IPS DF 19.7 (cell line): ENCODE measurements at regions not wholly inside any gene's neighbourhood (a gene's known extent, or its start where the extent isn't known, plus 50 kb on each side); places are given as distances from the start of the nearest gene placed in this dataset.
"Not testable (repeated sequence)": the region's sequence is repeated elsewhere in the genome, so short reads cannot be mapped to it uniquely, and the experiment has no call there.

Experiments used
- DNase-seq: peaks from one replicate; pipeline ENCODE4 v3.0.0-alpha.2; 2013; ENCODE audit warnings: low read depth, low spot score

DNA sequence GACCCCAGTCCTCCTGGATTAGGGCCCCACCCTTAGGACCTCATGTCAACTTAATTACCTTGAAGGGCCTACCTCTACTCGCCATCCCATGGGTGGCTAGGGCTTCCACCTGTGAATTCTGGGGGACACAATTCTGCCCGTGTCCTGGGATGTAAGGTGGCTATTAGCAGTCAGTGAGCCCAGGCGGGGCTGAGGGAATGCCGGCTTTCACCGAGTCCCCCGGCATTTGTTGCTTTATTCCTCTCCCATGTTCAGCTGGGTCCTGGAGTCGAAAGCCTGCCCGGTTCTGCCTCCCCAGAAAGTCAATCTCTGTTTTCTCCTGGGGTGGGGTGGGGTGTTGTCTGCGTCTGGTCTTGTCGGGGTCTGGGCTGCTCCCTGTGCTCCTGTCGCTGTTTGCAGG is 125.6 kb downstream of the GLRX3 start:
- DNase-seq, result no peak

DNA sequence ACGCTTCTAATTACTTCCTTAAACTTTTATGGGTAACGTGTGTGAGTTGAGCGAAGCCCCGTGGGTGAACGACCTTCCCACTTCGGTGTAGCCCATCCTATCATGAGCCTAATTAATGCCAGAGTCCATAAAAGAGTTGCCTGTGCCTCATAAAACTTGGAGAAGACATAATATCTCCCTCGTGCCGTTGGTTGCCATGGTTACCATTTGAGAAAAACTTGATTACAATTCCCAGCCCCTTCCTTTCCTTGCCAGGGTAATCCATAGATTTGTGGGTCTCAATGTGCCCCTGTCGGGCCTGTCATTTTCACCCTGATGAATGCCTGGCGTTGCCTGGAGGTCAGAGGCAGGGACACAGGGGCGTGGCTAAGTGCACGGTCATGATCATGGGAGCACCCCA is 127.1 kb downstream of the GLRX3 start:
- DNase-seq, result no peak

DNA sequence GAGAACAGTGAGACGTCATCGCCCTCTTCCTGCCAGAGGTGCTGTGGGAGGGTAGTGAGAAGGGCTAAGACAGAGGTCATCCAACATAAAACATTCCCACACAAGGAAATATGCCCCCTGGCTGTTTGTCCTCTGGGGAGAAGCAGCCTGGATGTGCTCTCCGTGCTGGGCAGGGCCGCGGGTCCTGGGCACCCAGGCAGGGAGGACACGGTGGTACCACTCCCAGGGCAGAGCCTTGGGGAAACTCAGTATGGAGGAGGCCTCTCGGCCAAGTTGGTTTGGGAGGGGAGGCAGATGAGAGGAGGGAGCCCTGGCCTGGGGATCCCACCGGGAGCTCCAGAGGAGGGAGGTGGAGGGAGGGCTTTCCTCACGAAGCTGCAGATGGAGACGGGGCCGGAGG is 129.4 kb downstream of the GLRX3 start:
- no peak for DNase-seq

DNA sequence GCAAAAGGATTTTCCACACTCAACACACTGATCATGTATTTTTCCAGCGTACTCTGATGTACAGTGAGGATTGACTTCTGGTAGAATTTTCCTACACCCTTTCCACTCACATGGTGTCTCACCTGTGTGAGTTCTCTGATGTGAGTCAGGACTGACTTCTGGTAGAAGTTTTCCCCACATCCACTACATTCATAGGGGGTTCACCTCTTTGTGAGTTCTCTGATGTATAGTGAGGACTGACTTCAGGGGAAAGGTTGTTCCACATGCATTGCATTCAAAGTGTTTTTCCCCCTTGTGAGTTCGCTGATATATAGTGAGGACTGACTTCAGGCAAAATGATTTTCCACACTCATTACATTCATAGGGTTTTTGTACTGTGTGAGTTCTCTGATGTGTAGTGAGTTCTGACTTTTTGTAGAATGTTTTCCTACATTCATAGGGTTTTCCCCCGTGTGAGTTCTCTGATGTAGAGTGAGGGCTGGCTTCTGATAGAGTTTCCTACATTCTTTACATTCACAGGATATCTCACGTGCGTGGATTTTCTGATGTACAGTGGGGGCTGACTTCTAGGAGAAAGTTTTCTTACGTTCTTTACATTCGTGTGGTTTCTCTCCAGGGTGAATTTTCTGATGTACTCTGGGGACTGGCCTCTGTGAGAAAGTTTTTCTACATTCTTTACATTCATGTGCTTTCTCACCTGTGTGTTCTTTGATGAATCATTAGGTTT is 146.5 kb downstream of the GLRX3 start:
- DNase-seq, result no peak

DNA sequence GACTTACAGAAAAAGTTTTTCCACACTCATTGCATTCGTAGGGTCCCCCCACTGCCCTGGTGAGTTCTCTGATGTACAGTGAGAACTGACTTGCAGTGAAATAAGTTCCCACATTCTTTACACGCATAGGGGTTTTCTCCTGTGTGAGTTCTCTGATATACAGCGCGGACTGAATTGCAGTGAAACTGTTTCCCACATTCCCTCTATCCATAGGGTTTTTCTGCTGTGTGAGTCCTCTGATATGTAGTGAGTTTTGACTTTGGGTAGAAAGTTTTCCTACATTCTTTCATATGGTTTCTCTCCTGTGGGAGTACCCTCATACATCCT is 147.0 kb downstream of the GLRX3 start:
- no peak for DNase-seq

DNA sequence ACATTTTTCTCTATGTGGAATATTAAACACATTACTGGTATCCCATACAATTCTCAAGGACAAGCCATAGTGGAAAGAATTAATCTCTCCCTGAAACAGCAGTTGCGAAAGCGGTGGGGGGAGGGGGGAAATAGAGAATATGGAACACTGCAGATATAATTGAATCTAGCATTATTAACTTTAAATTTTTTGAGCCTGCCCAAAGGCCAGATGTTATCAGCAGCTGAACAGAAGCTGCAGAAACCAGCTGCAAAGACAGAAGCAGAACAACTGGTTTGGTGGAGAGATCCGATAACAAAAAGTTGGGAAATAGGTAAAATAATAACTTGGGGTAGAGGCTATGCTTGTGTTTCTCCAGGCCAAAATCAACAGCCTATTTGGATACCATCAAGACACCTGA is 159.6 kb downstream of the GLRX3 start:
- DNase-seq, result not testable (repeated sequence)

DNA sequence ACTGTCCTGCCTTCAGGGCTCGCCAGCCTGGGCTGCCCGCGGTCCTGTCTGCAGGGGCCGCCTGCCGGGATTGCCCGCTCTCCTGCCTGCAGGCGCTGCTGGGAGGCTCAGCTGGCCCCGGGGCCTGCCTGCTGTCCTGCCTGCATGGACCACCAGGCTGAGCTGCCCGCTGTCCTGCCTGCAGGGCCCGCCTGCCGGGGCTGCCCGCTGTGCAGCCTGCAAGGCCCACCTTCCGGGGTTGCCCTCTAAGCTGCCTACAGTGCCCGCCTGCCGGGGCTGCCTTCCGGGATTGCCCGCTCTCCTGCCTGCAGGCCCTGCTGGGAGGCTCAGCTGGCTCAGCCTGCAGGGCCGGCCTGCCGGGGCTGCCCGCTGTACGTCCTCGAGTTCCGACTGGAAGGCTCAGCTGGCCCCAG is 164.4 kb downstream of the GLRX3 start:
- no peak for DNase-seq

DNA sequence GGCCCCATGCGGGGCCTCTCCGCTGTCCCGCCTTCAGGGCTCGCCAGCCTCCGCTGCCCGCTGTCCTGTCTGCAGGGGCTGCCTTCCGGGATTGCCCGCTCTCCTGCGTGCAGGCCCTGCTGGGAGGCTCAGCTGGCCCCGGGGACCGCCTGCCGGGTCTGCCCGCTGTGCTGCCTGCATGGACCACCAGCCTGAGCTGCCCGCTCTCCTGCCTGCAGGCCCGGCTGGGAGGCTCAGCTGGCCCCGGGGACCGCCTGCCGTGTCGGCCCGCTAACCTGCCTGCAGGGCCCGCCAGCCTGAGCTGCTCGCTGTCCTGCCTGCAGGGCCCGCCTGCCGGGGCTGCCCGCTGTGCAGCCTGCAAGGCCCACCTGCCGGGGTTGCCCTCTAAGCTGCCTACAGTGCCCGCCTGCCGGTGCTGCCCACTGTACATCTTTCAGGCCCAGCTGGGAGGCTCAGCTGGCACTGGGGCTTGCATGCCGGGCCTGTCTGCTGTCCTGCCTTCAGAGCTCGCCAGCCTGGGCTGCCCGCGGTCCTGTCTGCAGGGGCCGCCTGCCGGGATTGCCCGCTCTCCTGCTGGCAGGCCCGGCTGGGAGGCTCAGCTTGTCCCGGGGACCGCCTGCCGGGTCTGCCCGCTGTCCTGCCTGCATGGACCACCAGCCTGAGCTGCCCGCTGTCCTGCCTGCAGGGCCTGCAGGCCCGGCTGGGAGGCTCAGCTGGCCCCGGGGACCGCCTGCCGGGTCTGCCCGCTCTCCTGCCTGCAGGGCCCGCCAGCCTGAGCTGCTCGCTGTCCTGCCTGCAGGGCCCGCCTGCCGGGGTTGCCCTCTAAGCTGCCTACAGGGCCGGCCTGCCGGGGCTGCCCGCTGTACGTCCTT is 165.1 kb downstream of the GLRX3 start:
- DNase-seq, result no peak

DNA sequence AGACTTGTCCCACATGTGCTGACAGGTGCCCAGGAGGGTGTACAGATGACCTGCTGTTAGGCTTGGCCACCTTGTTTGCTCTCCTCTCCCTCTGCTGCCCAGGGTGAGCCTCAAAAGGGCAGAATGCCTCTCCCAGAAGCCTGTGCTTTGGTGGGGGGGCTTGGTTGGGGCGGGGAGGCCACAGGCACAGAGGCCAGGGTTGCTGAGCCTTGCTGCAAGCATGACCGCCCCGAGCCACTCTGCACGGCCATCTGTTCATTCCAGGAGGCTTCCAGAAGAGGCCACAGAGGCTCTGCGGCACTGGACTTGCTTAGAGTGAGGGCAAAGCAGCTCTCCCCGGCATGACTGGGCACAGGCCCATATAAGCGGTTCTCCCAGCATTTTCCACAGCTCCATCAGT is 190.8 kb downstream of the GLRX3 start:
- no peak for DNase-seq

DNA sequence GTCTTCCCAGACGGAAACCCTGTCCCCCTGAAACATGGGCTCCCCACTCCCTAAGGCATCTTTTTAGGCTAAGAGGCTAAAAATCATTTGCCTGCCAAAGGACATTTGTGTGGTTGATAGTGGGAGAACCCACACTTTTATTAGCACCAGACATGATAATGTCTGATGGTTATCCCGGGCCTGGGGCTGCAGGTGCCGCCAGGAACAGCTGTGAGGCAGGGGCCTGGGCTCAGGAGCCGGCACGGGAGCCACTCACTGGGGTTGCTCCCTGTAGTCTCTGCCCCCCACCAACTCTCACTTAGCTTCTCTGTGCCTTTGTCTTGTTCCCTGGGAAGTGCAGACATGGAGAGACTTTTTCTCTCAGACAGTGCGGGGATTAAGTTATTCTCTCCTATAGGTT is 193.6 kb downstream of the GLRX3 start:
- DNase-seq, result no peak

DNA sequence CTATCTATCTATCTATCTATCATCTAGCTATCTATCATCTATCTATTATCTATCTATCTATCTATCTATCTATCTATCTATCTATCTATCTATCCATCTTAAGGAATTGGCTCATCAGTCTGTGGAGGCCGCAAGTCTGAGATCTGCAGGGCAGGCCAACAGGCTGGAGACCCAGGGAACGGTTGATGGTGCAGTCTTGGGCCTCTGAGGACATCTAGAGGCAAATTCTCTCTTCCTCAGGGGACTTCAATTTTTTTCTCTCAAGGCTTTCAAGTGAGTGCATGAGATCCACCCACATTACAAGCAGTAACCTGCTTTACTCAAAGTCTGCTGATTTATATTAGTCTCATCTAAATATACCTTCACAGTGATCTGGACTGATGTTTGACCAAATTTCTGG is 197.0 kb downstream of the GLRX3 start:
- DNase-seq, result no peak

DNA sequence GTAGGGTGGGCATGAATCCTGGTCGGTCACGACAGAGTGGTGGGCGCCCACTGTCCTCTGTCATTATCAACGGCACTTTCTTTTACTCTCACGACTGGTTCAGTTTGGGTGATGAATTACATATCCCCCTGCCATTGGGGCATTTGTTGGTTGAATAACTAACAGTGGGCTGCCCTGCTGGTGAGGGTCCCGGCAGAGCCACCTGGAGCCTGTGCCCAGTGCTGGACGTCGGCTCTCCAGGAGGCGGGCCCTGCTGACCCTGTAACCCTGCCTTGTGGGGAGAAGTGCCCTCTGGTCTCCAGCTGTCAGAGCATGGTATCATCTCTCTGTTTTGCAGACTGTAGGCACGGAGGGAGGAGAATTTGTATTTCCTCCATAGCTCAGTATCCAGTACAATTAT is 199.1 kb downstream of the GLRX3 start:
- DNase-seq, result no peak

DNA sequence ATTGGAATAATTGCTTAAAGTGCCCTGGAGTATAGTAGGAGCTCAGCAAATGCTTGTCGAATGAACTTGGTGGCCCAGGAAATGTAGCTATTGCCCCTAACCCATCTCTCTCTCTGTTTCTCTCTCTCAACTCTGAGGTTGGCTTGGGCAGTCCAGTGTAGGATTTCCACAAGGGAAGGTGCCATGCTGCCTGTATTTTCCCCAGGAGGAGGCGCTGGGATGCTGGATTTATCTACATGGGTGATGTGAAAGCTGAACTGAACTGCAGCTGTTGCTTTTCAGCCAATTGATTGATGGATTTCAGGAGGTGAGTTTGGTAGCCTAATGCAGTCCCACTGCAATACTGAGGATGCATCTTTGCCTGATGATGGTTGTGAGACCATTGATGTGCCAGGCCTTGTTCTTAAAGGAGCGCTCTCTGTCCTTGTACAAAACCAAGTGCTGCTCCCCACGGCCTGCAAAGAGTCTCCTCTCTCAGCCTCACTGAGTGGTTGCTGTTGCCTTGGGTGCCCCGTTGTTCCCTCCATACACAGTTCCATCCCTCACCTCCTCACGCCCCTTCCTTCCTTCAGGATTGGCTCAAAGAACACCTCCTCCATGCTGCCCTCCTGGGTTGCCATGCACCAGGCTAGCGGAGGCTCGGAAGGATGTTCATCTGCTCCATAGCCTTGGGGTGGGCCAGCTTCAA is 200.6 kb downstream of the GLRX3 start:
- no peak for DNase-seq

DNA sequence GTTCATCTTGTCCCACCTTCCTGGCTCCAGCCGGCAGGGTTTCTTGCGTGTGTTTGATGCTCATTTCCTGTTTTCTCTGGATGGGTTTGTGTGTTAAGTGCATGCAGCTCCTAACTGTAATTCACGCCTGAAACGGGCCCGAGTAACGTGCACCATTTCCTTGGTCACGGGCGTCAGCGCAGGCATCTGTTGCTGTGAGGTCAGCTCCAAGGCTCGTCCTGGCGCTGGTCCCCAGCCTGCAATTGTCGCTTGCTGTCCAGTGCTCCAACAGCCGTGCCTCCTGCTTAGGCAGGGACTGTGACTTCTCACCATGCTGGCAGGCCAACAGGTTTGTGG is 201.1 kb downstream of the GLRX3 start:
- DNase-seq, result no peak

DNA sequence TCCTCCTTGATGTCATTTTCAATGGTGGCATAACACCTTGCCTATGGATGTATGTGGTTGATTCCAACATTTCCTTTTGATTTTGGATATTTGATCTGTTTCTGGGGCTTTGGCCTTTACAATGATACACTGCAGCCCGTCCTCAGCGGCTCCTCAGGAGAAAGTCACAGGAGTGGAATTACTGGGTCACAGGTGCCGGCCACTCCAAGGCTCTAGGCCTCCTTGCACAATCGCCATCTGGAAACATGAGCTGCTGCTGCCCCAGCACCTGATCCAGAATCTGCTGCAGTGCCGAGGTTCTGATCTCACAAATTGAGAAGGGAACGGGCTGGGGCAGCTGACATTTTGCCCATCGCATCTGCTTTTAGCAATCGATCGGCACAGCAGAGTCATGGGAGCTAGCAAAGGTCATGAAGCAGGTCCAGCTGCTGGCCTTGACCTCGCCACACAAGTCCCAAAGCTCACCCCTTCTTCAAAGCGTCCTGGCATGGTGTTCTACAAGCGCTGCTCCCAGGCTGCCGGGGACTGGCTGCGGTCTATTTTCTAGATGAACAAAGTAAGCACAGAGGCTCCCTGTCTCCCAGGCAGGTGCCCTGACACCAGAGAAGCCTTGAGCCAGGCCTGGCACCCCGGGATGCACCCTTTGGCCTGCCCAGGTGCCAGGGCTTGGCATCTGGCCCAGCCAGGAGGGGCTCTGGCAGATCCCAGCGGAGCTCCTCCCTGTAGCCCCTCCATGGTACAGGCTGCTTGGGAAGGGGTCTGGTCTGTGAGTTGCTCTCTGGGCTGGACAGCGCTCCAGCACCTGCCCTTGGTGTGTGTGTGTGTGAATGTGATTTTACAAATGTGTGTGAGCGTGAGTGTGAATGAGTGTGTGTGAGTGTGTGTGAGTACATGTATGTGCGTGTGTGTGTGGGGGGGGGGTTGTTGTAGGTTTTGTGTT is 201.8 kb downstream of the GLRX3 start:
- DNase-seq, result no peak

DNA sequence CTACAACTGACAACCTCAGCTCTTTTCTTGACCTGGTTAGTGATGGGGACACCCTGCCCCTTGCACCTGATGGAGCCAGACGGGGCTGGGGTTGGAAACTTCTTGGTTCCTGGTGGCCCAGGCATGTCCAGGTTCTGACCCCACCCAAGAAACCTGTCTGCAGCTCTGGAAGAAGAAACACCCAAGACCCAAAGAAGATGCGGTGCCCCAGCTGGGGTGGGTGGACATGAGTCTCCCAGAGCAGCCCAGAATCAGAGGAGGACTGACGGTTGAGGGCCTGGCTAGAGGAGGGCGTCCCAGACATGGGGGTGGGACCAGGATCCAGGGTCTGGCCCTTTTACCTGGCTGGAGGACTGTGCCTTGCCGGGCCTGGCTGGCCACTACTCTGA is 202.4 kb downstream of the GLRX3 start:
- DNase-seq, result no peak

DNA sequence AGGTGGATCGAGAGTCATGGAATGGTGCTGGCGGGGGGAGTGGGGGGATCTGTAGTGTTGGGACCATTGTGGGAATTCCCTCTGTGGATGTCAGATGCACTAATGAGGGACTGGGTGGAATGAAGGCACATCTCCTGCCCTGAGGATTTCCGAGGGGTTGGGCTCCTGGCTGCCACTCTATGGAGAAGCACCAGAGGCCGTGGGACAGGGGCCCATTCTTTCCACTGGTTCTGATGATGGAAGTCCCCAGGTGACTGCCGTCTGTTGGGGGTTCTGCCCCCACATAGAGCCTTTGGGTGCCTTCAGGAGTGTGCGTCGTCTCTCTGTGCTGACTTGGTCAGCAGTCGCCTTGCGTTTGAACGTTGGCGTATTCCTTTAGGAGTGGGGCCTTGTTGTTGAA is 202.9 kb downstream of the GLRX3 start:
- no peak for DNase-seq

DNA sequence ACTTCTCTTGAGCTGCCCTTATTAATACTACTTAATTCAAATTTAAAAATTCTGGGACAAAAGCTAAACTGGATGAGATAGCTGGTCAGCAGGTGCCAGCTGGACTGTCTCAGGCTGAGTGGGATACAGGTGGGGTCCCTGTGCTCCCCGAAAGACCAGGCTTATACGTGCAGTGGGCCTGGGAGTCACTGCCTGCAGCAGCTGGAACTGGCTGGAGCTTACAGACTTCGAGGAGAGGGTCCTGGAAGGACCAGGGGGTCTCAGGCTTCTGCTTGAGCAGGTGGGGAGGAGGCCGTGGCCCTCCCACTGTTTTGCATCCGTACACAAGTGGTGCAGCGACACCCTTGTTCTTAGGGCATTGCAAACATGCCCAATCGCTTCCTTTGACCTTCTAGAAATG is 203.7 kb downstream of the GLRX3 start:
- no peak for DNase-seq

DNA sequence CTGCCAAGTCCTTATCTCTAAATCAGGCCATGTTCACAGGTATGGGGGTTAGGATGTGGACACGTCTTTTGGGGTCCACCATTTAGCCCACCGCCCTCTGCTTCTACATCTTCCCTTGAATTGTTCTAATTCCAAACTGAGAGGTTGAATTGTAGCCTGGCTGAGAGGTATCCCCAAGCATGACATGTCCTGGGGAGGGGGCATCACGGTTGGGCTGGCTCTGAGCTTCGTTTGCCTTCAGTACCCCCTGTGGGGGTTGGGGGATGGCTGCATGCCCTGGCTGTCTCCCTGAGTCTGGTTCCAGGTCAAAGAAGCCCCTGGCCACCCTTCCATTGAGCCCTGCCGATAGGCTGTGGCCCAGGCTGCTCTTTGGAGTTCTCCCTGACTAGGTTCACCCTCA is 204.6 kb downstream of the GLRX3 start:
- no peak for DNase-seq

DNA sequence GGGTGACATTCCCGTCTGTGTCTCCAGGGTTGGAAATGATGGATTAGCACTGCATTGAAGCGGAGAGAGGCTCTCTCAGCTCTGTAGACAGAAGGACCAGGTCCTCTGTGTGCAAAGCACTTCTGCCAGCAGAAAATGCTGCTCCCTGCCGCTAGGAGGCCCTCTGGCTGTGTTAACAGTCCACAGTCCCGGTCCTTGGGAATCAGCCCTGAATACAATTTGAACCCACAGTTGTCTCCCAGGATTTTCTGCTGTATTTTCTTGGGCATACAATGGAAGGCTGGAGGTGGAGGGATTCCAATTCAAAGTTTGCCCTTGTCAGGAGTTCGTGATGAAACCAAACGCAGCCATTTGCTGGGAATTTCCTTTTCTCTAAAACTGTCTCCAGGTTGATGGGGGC is 205.2 kb downstream of the GLRX3 start:
- DNase-seq, result no peak

DNA sequence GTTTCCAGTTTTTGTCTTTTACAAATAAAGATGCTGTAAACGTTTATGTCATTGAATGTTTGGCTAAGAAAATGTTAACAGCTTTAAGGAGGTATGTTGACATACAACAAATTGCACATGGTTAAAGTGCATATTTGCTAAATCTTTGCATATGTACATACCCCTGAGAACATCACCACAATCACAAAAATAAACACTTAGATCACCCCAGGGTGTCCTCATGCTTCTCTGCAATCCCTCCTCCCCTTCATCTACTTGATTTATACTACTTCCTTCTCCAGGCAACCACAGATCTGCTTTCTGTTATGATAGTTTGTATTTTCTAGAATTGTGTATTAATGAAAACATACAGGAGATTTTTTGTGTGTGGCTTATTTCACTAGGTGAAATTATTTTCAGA is 209.5 kb downstream of the GLRX3 start:
- DNase-seq, result no peak

DNA sequence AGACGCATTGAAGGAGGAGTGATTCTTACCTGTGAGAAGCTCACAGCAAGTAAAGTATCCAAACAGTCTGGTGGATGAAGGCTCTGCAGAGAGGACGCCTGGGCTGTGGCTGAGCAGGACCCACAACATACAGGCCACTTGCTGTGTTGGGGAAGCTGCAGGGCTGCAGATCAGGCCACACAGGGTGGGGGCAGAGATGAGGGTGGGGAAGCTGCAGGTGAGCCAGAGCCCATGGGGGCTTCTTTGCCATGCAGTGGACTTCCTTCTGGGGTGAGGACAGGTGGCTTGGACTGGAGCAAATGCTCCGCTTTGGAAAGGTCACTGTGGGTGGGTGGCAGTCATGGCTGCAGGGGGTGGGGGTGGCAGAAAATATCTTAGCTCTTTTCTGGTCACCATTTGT is 214.8 kb downstream of the GLRX3 start:
- no peak for DNase-seq
